OCI-LY1 (cell line): ENCODE measurements at regions not wholly inside any gene's neighbourhood (a gene's known extent, or its start where the extent isn't known, plus 50 kb on each side); places are given as distances from the start of the nearest gene placed in this dataset.

Source experiments
- H2AFZ ChIP-seq: fragments of 200-600 bp; sonication (generic), shearing (Covaris generic); 2 replicates; pipeline ENCODE4 v1.6.0; 2014; ENCODE audit warnings: antibody characterized with exemption, mild to moderate bottlenecking, low read length
- H3F3A ChIP-seq: fragments of 200-600 bp; sonication (generic), shearing (Covaris generic); 2 replicates; pipeline ENCODE4 v1.6.0; 2014; ENCODE audit warnings: mild to moderate bottlenecking, antibody characterized with exemption, low read length, moderate library complexity; ENCODE audit not compliant: insufficient read depth
- H3K27ac ChIP-seq: fragments of 200-600 bp; sonication (generic); 2 replicates; pipeline ENCODE4 v1.5.1; 2014; ENCODE audit warnings: low read length, mixed run types, mild to moderate bottlenecking, low read depth; ENCODE audit not compliant: poor library complexity, severe bottlenecking
- H3K27me3 ChIP-seq: fragments of 200-600 bp; sonication (generic); 2 replicates; pipeline ENCODE4 v1.6.0; 2014; ENCODE audit warnings: antibody characterized with exemption, mild to moderate bottlenecking, low read length, moderate library complexity; ENCODE audit not compliant: insufficient read depth
- H3K36me3 ChIP-seq: fragments of 200-600 bp; sonication (generic); 2 replicates; pipeline ENCODE4 v1.6.1; 2014; ENCODE audit warnings: mild to moderate bottlenecking, antibody characterized with exemption, low read length, moderate library complexity, mixed read lengths; ENCODE audit not compliant: insufficient read depth
- H3K4me1 ChIP-seq: fragments of 200-600 bp; sonication (generic); 2 replicates; pipeline ENCODE4 v1.5.1; 2014; ENCODE audit warnings: mild to moderate bottlenecking, low read length, moderate library complexity; ENCODE audit not compliant: insufficient read depth, severe bottlenecking
- H3K4me2 ChIP-seq: fragments of 200-600 bp; sonication (generic), shearing (Covaris generic); 2 replicates; pipeline ENCODE4 v1.6.1; 2014; ENCODE audit warnings: low read length
- H3K4me3 ChIP-seq: fragments of 200-600 bp; sonication (generic); 2 replicates; pipeline ENCODE4 v1.5.1; 2014; ENCODE audit warnings: low read length, low read depth, mild to moderate bottlenecking, mixed read lengths; ENCODE audit not compliant: poor library complexity, severe bottlenecking
- H3K79me2 ChIP-seq: fragments of 200-600 bp; shearing (Covaris generic); 2 replicates; pipeline ENCODE4 v1.6.1; 2016; ENCODE audit warnings: mixed run types, low read length, mixed read lengths; ENCODE audit not compliant: insufficient read depth
- H3K9ac ChIP-seq: fragments of 200-600 bp; sonication (generic), shearing (Covaris generic); 2 replicates; pipeline ENCODE4 v1.6.1; 2014; ENCODE audit warnings: mild to moderate bottlenecking, low read length, mixed read lengths
- H3K9me2 ChIP-seq: fragments of 200-600 bp; sonication (generic), shearing (Covaris generic); 2 replicates; pipeline ENCODE4 v1.6.1; 2014; ENCODE audit warnings: low read depth, mild to moderate bottlenecking, low read length, mixed read lengths
- H3K9me3 ChIP-seq: fragments of 200-600 bp; shearing (Covaris generic); 2 replicates; pipeline ENCODE4 v1.6.1; 2014; ENCODE audit warnings: low read length, mixed read lengths
- H4K20me1 ChIP-seq: fragments of 200-600 bp; sonication (generic), shearing (Covaris generic); 2 replicates; pipeline ENCODE4 v1.6.0; 2016; ENCODE audit warnings: mild to moderate bottlenecking, low read length; ENCODE audit not compliant: insufficient read depth
- EZH2 ChIP-seq: fragments of 200-600 bp; sonication (generic), shearing (Covaris generic); IDR thresholded peaks from 2 replicates; pipeline ENCODE4 v1.8.0; 2017; ENCODE audit warnings: borderline replicate concordance, mixed run types, mild to moderate bottlenecking, antibody characterized with exemption, low read length, moderate library complexity, mixed read lengths
- TF ChIP-seq, protein P1 (sequence below): fragments of 200-600 bp; sonication (generic), shearing (Covaris generic); IDR thresholded peaks from 2 replicates; pipeline ENCODE4 v1.5.1; 2017; ENCODE audit warnings: mild to moderate bottlenecking, antibody characterized with exemption, low read length, moderate library complexity, mixed read lengths

DNA sequence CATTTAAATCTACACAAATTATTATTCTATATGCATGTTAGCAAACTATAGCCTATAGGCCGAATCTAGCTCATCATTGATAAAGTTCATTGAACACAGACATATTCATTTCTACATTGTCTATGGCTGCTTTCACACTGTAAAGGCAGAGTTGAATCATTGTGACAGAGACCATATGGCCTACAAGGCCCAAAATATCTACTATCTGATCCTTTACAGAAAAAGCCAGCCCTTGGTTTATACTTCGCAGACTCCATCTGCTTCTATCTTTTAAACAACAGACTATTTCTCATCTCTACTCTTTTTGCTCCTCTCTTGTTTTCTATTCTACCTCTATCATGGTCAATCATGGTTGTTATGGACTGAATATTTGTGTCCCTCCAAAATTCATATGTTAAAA, 190.7 kb downstream of the EXOC5 start:
- no peaks in the 10 kb centered on the region for H3K9me3 ChIP-seq

DNA sequence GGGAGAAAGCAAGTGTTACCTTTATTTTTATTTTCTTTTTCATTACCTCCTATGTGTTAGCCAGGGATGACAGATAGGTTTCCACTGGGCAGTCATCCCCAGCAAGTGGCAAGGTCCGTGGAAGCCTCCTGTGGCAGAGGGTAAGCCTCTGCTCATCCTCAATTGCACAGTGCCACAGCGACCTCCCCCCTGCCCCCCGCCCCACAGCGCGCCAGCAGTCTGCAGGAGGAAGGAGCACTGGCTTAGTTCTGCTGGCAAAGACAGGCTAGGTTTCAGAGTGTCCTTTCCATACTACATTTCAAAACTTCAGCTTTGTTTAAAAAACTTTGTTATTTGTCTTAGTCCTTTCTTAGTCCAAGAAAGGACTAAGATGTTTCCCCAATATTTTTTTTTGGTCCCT, 194.7 kb downstream of the EXOC5 start:
- Histone ChIP-seq H3K27me3 (no peaks in the 10 kb centered on the region), H3K4me2 (no peak overlapping the region), H3K79me2 (no peaks in the 10 kb centered on the region), H3F3A (no peaks in the 10 kb centered on the region), H4K20me1 (no peaks in the 10 kb centered on the region), H3K9ac (no peak overlapping the region), H3K36me3 (no peaks in the 10 kb centered on the region), H2AFZ (no peak overlapping the region), H3K9me3 (no peaks in the 10 kb centered on the region), H3K27ac (no peak overlapping the region), H3K4me1 (no peaks in the 10 kb centered on the region), H3K9me2 (no peaks in the 10 kb centered on the region), H3K4me3 (no peak overlapping the region)
- TF ChIP-seq, protein P1, sequence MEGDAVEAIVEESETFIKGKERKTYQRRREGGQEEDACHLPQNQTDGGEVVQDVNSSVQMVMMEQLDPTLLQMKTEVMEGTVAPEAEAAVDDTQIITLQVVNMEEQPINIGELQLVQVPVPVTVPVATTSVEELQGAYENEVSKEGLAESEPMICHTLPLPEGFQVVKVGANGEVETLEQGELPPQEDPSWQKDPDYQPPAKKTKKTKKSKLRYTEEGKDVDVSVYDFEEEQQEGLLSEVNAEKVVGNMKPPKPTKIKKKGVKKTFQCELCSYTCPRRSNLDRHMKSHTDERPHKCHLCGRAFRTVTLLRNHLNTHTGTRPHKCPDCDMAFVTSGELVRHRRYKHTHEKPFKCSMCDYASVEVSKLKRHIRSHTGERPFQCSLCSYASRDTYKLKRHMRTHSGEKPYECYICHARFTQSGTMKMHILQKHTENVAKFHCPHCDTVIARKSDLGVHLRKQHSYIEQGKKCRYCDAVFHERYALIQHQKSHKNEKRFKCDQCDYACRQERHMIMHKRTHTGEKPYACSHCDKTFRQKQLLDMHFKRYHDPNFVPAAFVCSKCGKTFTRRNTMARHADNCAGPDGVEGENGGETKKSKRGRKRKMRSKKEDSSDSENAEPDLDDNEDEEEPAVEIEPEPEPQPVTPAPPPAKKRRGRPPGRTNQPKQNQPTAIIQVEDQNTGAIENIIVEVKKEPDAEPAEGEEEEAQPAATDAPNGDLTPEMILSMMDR: no peak
- TF ChIP-seq EZH2: no peak

More for the DNA sequence above, 190.7 kb downstream of the EXOC5 start:
- Histone ChIP-seq H3K36me3 (no peaks in the 10 kb centered on the region), H3K27ac (no peak overlapping the region), H3F3A (no peaks in the 10 kb centered on the region), H3K4me1 (no peaks in the 10 kb centered on the region), H3K9ac (no peak overlapping the region), H3K27me3 (no peaks in the 10 kb centered on the region), H3K4me3 (no peak overlapping the region), H3K79me2 (no peaks in the 10 kb centered on the region), H4K20me1 (no peaks in the 10 kb centered on the region), H3K4me2 (no peak overlapping the region), H2AFZ (no peak overlapping the region), H3K9me2 (no peaks in the 10 kb centered on the region)
- TF ChIP-seq, protein P1: no peak
- no peak for TF ChIP-seq EZH2

GRCh38 chr14:57071639-57072038, 197.1 kb downstream of the EXOC5 start:
- Histone ChIP-seq H3K4me3 (no peak overlapping the region), H3K27me3 (no peaks in the 10 kb centered on the region), H3K27ac (no peak overlapping the region)

More at GRCh38 chr14:57071639-57072038, 197.1 kb downstream of the EXOC5 start:
- Histone ChIP-seq H3K9ac (no peak overlapping the region), H3K4me1 (no peaks in the 10 kb centered on the region), H3K79me2 (no peaks in the 10 kb centered on the region), H3K9me2 (no peaks in the 10 kb centered on the region), H3F3A (no peaks in the 10 kb centered on the region), H4K20me1 (no peaks in the 10 kb centered on the region), H3K4me2 (no peak overlapping the region), H2AFZ (no peak overlapping the region), H3K9me3 (no peaks in the 10 kb centered on the region), H3K36me3 (no peaks in the 10 kb centered on the region)
- no peak for TF ChIP-seq EZH2
- TF ChIP-seq, protein P1: no peak
